DMS153 (cell line): ENCODE measurements at regions not wholly inside any gene's neighbourhood (a gene's known extent, or its start where the extent isn't known, plus 50 kb on each side); places are given as distances from the start of the nearest gene placed in this dataset.

Source experiments
- DNase-seq: peaks from one replicate; lab custom pipeline; 2025; lab: John Stamatoyannopoulos, UW

DNA sequence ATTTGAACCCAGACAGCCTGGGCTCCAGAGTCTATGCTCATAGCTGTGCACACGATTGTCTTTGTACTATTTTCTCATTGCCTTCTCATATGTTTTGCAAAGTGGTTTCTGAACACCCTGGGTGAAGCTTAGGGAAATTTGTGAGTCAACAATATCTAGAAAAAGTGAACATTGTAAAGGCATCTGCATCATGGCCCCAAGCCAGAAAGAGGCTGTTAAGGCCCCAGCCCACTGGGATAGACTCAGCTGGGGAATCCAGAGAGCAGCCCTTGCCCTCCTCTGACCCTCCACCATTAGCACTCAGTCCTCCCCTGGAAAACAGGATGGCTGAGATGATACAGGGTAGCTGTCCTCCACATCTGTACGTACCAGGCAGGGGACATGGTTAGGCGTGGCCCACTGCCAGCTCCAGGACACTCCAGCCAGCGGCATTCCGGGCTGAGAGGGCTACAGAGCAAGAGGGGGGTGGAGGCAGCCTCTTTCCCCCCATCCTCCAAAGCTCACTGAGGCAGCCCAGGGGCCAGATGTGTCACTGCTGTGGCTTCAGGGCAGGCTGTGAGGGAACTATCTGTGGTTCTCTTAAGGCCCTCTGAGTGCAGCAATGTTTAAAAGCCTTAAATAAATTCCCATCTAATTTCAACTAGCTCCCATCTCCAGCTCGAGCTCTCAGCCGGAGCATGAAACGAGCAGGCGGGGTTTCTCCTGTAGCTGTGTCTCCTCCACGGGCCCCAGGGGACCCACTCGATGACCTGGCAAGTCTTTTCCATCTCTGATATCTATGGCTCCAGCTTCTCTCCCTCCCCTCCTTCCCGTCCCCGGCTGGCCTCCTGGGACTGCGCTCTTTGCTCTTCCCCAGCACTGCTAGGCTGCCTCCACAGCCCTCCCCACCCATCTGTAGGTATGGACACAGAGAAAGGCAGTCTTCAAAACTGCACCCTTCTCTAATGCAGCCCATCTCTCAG is 209.4 kb upstream of the LRFN2 start:
- peak; percentile 31 for DNase-seq

DNA sequence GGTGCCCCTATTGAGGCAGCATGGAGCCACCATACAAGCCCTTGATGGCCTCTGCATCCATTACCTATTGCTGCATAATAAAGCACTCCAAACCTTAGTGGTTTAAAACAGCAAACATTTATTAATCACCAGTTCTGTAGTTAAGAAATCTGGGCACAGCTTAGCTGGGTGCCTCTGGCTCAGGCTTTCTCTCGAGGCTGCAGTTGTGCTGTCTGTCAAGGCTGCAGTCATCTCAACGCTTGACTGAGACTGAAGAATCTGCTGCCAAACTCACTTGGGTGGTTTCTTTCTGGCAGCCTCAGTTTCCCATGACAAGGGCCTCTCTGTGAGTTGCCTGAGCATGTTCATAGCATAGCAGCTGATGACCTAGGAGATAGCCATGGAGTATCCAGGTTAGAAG is 207.4 kb upstream of the LRFN2 start:
- no peak for DNase-seq

DNA sequence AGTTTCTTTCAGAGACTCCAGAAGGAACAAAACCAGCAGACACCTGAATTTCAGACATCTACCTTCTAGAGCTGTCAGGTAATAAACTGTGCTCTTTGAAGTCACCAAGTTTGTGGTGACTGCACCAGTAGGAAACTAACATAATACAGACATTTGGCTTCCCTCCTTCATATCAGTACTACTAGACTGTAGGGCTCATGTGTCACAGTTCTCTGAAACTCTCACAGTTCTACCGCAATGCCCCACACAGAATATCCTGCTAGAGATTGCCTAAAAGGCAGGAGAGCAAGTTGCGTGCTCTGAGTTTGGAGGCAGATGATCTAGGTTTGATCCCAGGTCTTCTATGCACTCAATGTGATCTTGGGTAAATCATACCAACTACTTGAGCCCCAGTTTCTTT is 205.0 kb upstream of the LRFN2 start:
- no peak for DNase-seq

DNA sequence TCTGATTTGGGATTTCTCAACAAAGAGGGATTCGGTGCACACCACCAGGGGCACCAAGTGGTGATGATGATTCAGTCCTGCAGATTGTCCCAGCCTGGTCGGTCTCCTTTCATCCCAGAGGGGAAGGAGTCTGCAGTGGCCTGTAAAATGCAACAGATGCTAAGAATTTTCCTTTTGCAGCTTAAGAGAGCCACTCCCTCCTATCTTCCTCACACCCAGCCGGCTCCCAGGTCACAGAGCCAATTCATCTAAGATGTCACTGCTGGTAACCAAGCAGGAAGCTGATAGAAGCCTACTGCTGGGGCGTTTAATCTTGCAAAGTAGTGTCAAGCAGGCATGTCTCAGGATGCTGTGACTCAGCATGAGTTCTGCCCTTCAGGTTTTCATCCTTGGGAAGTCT is 203.8 kb upstream of the LRFN2 start:
- DNase-seq: no peak

DNA sequence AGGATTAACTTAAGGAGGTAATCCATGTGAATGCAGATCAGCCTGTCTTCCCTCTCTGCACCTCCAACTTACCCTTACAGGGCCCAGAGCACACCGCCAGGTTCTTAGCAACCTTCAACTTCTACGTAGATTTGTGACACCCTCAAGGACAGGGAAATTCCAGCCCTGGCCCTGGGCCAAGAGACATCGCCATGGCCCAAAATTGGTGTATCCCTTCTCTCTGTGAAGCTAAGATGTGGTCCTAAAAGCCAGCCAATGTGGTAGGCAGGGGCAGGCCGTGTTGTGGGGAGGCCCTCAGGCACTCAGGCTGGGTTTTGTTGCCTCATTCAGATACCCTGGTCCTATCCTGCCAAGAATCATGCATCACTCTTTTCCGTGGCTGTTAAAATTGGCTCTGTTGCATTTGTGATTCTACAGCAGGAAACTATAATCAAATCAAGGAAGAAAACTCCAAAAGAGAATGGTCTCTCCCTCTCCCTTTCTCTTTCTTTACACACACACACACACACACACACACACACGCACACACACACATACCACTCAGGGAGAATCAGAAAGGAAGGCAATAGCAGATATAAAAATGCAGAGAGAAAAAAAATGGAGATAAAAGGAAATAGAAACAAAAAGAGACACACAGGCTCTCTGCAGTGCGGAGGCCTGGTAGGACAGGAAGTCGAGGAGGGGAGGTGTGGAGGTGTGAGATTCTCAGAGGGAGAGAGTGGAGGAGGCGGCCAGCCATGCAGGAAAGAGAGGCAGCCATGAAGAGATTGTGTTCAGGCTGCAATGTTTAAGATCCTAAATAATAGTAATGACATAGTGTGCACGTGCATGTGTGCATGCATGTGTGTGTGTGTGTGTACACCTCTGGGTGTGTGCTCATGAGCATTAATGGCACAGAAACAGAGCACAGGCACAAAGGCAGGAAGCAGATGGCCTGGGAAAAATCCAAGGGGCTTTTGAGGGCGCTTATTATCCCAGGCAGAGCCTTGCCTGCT is 201.8 kb upstream of the LRFN2 start:
- DNase-seq: peak; percentile 41

DNA sequence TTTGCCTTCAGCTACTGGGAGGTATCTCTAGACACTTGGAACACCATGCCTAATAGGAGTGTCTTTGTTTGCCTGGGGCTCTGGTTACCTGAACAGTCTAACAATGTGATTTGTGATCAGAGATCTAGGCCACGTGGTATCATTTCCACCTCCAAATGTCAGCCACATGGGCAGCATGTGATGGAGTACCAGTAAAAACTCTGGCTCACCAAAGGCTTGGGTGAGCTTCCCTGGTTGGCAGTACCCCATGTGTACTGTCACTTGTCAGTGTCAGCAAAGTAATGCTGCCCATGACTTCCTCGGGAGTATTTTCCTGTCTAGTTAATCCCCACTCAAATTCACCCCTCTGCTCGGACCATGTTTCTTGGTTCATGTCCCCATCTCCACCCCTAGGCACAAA is 195.2 kb upstream of the LRFN2 start:
- no peak for DNase-seq

DNA sequence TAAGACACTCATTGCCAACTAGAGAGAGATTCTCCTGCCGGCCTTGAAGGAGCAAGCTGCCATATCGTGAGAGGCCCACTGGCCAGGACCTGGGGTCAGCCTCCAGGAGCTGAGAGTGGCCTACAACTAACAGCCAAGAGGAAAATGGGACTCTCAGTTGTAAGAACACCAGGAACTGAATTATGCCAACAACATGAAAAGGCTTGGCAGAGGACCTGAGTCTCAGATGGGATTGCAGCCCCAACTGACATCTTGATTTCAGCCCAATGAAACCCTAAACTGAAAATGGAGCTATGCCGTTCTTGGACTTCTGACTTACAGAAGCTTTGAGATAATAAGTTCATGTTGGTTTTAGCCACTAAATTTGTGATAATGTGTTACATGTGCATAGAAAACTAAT is 193.5 kb upstream of the LRFN2 start:
- DNase-seq: no peak

DNA sequence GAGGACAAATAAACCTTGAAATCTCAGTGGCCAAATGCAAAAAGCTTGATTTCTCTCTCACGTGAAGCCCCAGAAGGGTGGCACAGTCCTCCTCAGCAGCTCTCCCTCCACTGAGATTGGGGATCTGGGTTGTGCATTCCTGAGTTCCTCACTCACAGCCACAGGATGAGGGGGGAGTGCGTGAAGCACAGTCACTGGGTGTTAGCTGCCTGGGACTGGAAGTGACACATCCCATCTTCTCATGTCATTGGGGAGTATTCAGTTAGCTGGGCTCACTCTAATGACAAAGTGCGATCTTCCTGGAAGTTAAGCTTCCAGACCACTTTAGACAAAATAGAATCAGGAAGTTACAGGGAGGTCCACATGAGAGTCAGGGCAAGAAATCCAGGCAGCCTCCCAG is 192.2 kb upstream of the LRFN2 start:
- DNase-seq: no peak

DNA sequence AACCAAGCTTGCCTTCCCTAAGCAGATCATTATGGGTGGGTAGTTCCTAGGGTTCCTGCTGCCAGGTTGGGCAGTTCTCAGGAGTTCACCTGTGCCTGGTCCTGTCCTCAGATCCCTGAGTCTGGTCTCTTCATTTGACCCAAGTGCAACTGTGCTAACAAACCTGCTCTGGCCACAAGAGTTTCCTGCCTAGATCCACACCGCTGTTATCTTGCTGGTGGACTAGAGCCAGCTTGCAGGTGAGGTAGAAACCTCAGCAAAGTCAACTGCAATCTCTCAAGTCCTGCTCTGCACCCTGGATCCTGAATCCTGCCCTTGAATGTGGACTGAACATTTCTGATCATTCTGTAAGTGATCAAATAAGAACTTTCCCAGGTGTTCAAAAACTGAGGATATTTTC is 191.8 kb upstream of the LRFN2 start:
- DNase-seq: no peak

DNA sequence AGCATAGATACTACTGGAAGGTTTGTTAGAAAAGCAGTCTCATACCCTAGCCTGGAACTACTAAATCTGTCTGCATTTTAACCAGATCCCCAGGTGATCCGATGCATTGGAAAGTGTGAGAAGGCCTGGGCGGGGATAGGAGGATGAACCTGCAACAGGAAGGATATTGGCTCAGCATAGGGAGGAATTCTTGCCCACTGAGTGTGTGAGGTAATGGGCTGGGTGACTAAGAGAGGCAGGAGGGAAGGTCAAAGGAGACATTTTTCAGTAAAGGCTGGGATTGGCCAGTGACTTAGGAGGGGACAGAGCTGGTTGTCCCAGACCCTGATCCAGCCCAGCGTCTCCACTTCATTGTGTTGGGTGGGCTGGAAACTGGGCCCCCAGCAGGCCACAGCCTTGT is 191.0 kb upstream of the LRFN2 start:
- DNase-seq: no peak

DNA sequence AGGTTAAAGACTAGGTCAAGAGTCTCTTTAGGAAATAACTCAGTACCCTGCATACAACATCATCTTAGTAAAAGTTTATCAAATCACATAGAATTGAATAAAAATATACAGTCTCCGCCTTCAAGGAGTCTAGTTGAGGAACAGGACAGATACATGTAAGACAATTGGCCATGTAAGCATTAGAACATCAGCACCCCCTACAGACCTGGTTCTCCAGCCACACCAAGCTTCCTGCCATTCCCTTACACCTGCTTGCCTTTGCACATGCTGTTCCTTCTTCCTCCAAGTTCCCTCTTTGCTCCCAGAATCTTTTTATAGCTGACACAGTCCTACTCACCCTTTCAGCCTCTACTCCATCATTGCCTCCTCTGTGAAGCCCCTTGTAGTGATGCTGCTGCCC is 187.8 kb upstream of the LRFN2 start:
- no peak for DNase-seq

DNA sequence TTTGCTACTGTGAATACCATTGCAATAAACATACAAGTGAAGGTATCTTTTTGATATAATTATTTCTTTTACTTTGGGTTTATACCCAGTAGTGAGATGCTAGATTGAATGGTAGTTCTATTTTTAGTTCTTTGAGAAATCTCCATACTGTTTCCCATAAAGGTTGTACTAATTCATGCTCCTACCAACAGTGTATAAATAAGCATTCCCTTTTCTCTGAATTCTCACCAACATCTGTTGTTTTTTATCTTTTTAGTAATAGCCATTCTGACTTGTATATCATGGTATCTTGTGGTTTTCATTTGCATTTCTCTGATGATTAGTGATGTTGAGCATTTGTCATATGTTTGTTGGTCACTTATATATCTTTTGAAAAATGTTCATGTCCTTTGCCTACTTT is 183.6 kb upstream of the LRFN2 start:
- no peak for DNase-seq

DNA sequence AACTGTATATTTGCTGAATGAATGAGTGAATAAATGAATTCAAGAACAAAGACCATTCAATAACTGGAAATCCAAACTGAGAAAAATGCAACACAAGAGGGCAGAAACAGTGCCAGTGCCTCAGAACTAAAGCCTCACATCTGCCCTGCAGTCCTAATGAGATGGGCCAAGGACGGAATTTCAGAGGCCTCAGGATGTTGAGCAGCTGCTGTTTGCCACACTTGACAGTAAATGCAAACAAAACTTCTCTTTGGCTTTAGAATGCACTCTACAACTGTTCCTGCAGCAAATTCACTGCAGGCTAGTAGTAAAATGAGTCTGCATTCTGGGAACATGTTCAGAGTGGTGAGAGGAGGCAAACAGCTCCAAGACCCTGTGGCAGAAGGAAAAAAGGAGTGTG is 177.6 kb upstream of the LRFN2 start:
- peak; percentile 38 for DNase-seq

DNA sequence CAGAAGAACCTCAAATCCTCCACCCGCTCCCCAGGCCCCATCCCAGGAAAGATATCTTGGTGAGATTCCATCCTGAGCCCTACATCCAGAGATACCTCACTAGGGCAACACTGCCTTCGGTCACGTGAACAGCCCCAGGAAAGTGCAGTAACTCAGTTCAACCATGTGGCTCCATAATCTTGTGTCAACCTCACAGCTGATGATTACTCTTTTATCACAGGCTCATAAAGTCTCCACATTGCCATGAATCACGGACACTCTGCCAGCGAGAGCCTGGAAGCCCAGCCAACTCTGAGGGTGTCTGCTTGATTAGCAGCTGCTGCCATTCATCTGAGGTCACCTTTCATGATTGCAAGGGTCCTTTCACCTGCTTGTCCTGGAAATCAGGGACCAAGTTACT is 175.8 kb upstream of the LRFN2 start:
- DNase-seq: no peak

DNA sequence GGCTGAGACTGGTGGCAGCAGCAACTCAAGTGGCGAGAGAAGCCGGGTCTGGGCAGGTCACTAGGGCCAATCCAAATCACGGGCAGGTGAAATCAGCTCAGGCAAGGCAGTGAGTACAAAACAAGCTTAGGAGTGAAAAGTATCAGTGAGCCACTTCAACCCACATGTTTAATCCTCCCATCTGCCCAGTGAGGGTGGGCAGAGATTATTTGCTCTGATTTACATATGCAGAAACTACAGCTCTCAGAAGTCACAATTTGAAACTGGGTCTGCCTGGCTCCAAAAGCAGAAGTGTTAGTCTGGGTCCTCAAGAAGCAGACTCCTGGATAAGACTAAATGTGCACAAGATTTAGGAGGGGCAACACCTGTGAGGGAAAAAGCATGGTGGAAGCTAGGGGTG is 173.7 kb upstream of the LRFN2 start:
- no peak for DNase-seq

DNA sequence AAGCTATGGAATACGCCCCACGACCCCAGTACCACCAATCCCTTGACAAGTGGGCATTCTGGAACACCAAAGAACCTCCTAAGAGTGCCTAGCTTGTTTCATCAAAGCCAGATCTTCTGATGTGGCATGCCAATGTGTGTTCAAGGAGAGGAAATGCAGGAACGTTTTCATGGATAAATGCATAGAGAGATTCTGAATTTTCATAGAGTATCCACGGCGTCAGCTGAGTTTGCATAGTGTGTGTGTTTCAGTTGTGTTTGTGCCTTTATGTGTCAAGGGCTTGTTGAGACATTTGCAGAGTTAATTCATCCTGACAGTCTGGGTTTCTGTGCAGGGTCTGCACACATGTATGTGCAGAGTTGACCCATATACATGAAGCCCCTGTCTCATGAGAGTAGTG is 172.7 kb upstream of the LRFN2 start:
- no peak for DNase-seq

DNA sequence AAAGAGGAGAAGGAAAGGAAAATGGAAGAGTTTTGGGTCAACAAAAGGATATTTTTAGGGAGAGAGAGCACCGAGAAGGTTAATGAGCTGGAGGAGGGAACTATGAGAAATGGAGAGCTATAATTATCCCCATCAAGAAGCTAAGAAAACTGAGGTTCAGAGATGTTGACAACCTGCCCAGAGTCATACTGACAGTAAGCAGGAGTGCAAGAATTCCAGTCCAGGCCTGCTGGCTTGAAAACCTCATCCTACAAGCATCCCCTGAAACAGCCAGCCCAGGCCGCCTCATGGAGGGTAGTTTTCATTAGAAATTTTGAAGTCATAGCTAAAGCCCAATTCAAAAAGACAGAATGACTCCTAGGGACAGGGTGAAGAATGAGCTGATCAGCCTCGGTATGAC is 172.1 kb upstream of the LRFN2 start:
- no peak for DNase-seq

DNA sequence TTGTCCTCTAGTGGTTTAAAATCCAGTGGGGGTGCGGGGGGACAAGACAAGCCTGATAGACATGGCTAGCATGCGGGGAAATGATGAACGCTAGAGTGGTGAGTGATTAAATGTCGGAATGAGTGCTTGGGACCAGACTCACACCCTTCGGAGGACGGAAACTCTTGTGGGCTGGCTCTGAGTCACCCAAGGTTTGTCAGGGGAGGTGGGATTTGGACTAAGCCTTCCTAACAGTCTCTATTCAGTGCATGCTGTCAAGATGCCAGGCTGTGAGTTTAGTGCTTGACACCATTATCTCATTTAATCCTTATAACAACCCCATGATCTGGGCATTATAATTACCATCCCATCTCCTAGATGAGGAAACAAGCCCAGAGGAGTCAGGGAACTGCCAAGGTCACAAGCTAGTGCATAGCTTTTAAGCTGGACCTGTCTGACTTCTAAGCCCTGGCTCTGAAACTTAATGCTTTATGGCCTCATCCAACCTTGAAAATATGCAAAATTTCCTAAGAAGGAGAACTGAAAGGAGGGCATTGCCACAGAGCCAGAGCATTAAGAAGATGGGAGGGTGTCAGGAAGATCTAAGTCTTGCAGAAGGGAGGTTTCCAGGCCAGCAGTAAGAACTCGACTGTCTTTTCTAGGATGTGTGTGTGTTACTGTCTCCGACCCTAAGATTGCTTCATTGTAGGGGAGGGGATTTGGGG is 168.7 kb upstream of the LRFN2 start:
- DNase-seq: no peak

DNA sequence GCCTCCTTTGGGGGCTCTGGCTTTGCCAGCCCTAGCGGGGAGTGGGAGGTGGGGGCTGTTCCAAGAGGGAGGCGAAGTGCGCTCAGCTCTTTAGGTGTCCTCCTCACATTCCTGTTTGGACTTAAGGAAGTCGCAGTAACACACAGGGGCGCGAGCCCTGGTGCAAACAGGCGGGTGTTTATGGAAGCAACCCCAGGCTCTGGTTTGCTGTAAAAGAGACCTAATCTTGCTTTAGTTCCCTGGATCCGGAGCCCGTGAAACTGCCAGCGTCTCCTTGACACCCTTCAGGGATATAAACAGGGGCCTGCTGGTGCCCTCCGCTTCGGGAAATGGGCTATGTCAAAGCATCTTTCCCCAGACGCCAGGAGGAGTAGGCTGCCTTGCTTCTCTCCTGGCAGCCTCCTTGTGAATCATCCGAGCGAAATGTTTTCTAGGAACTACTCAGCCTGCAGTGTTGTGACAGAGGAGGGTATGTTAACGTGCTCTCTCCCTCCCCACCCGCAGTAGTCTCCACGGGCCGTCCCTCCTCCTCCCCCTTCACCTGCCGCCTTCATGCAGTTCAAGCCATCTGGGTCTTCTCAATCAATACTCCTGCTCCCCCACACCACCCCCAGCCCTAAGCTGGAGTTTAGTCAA is 168.0 kb upstream of the LRFN2 start:
- DNase-seq: no peak

DNA sequence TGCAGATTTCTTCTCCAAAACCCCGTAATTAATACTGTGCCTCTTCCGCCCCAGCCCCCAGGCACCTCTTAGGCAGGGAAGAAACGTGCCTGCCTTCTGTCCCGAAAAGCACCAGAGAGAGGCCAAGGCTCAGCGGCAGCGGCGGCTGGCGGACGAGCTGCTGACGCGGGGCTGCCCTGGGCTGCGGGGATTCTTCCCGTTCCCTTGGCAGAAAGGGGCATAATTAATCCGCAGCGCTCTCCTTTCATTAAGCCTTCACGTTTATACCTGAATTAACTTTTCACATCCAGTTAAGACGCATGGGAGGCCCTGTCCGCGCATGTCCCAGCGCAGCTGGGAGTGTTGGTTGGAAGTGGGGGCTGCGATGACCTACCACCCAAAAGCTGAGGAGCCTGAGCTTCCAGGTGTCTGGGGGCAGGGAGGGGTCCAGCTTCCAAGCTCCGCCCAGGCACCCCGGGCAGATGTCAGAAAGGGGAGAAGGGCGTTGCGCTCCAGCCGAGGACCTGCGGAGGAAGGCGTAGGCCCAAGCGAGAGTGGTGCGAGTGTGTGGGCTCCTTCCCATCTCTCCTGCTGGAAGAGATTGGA is 167.4 kb upstream of the LRFN2 start:
- no peak for DNase-seq

DNA sequence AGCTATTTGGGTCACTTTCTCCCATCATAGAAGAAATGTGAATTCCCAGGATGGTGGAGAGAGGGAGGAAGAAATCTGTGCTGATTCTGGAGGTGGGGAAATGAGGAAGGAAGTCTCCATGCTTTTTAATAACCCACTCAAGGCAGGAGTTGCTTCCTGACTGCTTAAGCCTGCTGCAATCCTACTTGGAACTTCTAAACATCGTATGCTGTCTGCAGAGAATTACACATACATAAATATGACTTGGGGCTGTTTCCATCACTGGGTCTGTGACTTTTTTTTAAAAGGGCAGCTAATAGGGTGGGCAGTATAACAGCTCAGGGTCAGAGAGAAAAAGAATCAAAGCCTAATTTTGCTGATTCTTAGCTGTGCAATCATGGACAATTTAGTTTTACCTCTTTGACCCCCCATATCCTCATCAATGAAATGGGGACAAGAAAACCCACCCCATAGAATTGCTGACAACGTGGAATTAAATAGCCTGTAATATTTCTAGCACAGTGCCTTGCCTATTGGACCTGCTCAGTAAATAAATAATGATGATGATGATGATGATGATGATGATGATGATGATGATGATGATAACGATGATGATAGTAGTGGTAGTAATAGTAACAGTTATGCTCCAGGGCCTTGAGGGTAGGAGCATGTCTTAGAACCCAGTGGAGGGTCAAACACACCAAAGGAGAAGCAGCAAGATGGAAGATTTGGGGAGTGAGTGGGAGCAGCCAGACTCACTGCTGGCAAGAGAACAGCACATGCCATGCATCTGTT is 166.7 kb upstream of the LRFN2 start:
- DNase-seq: no peak
